ENCODE measurements at regions not wholly inside any gene's neighbourhood (a gene's known extent, or its start where the extent isn't known, plus 50 kb on each side); places are given as distances from the start of the nearest gene placed in this dataset.
"Not testable (repeated sequence)": the region's sequence is repeated elsewhere in the genome, so short reads cannot be mapped to it uniquely, and the experiment has no call there.

DNA sequence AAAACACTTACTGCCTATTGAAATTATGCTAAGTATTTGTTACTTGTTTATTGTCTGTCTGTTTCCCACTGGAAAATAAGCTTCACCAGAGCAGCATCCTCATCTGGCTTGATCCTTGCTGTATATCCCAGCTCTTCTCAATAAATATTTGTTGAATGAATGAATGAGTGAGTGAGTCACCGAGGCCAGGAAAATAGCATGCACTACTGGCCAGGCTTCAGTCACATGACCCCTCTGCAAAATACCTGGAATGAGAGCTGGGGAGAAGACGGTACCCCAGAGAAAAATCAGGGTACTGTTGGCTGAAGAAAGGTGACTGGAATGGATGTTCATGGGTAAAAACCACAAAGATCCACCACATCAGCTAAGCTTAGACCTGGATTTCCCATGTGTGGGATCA is 331.9 kb downstream of the SHQ1 start:
- no peak overlapping the region for H3K4me3 ChIP-seq (ENCODE audit: low read depth, low read length)
- DNase-seq (ENCODE audit: low read depth), result no peak
- TF ChIP-seq POLR2A (IDR thresholded peaks at IDR 0.05; ENCODE audit: extremely low read depth, insufficient read length), result no peak
- no peak for TF ChIP-seq MYC (IDR thresholded peaks at IDR 0.05; ENCODE audit: low read depth, low read length)
- TF ChIP-seq, protein P1, sequence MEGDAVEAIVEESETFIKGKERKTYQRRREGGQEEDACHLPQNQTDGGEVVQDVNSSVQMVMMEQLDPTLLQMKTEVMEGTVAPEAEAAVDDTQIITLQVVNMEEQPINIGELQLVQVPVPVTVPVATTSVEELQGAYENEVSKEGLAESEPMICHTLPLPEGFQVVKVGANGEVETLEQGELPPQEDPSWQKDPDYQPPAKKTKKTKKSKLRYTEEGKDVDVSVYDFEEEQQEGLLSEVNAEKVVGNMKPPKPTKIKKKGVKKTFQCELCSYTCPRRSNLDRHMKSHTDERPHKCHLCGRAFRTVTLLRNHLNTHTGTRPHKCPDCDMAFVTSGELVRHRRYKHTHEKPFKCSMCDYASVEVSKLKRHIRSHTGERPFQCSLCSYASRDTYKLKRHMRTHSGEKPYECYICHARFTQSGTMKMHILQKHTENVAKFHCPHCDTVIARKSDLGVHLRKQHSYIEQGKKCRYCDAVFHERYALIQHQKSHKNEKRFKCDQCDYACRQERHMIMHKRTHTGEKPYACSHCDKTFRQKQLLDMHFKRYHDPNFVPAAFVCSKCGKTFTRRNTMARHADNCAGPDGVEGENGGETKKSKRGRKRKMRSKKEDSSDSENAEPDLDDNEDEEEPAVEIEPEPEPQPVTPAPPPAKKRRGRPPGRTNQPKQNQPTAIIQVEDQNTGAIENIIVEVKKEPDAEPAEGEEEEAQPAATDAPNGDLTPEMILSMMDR (IDR thresholded peaks at IDR 0.05; ENCODE audit: low read depth, low read length), result no peak
- TF ChIP-seq, protein P2, sequence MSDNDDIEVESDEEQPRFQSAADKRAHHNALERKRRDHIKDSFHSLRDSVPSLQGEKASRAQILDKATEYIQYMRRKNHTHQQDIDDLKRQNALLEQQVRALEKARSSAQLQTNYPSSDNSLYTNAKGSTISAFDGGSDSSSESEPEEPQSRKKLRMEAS (IDR thresholded peaks at IDR 0.05; ENCODE audit: low read depth, low read length), result no peak

DNA sequence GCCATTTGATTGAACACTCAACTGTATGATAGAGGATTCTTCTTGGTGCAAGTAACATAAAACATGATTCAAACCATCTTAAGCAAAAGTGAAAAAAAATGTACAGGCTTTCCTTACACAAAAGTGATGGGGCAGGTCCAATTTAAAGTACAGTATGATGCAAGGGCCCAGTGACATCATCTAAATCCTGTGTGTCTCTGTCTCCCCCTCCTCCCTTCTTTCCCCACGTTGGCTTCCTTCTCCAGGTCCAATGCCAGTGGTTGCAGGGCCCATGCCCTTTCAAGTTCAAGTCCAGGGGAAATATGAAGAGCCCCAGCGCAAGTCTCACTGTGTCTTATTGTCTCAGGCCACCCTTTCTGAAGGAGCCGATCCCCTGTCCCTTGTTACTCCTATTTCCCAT is 332.3 kb downstream of the SHQ1 start:
- H3K4me3 ChIP-seq (ENCODE audit: low read depth, low read length), result no peak overlapping the region
- no peak for DNase-seq (ENCODE audit: low read depth)
- no peak for TF ChIP-seq MYC (IDR thresholded peaks at IDR 0.05; ENCODE audit: low read depth, low read length)
- TF ChIP-seq, protein P1 (IDR thresholded peaks at IDR 0.05; ENCODE audit: low read depth, low read length), result no peak
- no peak for TF ChIP-seq POLR2A (IDR thresholded peaks at IDR 0.05; ENCODE audit: extremely low read depth, insufficient read length)
- TF ChIP-seq, protein P2 (IDR thresholded peaks at IDR 0.05; ENCODE audit: low read depth, low read length), result no peak

DNA sequence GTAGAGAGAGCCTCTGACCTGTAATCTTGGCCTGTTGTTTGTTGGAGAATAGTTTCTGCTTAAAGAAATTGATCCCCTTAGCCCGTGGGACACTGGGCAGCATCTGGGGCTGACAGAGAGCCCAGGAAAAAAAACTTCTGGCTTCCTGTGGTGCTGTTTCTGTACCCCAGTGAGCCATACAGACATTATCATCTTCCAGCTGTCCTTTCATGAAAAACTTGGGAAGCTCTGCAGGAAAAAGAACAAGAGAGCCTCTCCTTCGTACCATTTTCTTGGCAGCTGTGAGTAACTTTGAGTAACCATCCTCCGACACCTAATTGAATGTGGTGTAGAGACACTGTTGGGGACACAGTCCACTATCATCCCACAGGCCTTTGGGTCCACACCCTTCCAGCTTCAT is 333.0 kb downstream of the SHQ1 start:
- DNase-seq (ENCODE audit: low read depth), result no peak
- H3K4me3 ChIP-seq (ENCODE audit: low read depth, low read length), result no peak overlapping the region
- no peak for TF ChIP-seq POLR2A (IDR thresholded peaks at IDR 0.05; ENCODE audit: extremely low read depth, insufficient read length)
- TF ChIP-seq MYC (IDR thresholded peaks at IDR 0.05; ENCODE audit: low read depth, low read length), result no peak
- TF ChIP-seq, protein P1 (IDR thresholded peaks at IDR 0.05; ENCODE audit: low read depth, low read length), result no peak
- TF ChIP-seq, protein P2 (IDR thresholded peaks at IDR 0.05; ENCODE audit: low read depth, low read length), result no peak

DNA sequence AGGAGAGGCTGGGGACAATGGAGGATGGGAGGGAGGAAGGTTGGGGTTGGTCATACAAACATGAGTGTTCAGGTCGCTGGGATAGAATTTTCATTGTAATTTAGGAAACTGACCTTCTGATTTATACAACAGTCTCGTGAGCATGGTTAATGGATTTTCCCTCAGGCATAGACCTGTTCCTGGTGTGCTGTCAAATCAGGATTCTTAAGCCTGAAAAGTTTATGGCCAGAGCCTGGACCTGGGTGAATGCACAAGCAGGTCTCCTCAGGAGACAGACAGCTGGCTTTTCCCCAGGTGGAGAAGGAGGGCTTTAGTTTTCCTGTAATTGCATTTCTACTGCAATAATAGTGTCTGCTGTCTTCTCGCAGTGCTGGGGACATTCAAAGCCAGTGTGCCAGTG is 338.0 kb downstream of the SHQ1 start:
- no peak for TF ChIP-seq MYC (IDR thresholded peaks at IDR 0.05; ENCODE audit: low read depth, low read length)
- TF ChIP-seq, protein P1 (IDR thresholded peaks at IDR 0.05; ENCODE audit: low read depth, low read length), result no peak
- TF ChIP-seq POLR2A (IDR thresholded peaks at IDR 0.05; ENCODE audit: extremely low read depth, insufficient read length), result no peak
- TF ChIP-seq, protein P2 (IDR thresholded peaks at IDR 0.05; ENCODE audit: low read depth, low read length), result no peak
- no peak for DNase-seq (ENCODE audit: low read depth)
- H3K4me3 ChIP-seq (ENCODE audit: low read depth, low read length), result no peak overlapping the region

DNA sequence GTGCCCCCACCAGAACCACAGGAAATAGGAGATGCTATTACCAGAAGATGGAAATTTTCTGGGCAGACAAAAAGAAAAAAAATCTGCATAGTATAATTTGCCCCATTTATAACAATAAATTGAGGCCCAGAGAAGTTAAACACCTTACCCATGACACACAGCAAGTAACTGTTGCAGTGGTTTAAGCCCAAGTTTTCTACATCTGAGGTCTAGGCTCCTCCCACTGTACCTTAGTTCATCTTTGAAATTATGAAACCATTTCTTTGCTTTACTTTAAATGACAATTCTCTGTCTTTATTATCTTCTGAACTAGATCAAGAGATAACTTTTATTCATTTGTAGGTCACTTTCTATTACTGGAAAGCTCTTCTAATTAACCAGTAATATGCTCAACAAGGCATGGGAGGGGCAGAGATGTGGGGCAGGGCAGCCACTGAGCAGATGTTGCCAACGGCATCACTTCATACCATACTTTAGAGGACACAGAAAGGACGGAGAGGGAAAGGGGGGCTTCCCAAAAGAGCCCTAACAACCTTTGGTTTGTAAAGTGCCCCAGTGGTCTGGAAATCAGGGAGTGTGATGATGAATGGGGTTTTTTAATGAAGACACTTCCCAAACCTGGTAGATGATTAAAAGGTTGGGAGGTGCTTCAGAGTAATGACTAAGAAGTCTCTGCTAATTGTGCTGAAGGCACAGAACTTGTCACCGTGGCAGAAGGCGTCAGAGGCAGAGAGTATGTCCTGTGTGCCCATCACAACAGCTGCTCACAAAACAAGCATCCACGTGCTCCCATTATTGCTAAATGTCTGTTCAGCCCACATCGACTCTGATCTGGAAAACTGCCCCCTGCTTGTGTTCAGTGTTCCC is 342.5 kb downstream of the SHQ1 start:
- no peak for DNase-seq (ENCODE audit: low read depth)
- no peak overlapping the region for H3K4me3 ChIP-seq (ENCODE audit: low read depth, low read length)
- TF ChIP-seq, protein P2 (IDR thresholded peaks at IDR 0.05; ENCODE audit: low read depth, low read length), result no peak
- TF ChIP-seq POLR2A (IDR thresholded peaks at IDR 0.05; ENCODE audit: extremely low read depth, insufficient read length) (no peak), MYC (IDR thresholded peaks at IDR 0.05; ENCODE audit: low read depth, low read length) (no peak)
- TF ChIP-seq, protein P1 (IDR thresholded peaks at IDR 0.05; ENCODE audit: low read depth, low read length), result no peak

DNA sequence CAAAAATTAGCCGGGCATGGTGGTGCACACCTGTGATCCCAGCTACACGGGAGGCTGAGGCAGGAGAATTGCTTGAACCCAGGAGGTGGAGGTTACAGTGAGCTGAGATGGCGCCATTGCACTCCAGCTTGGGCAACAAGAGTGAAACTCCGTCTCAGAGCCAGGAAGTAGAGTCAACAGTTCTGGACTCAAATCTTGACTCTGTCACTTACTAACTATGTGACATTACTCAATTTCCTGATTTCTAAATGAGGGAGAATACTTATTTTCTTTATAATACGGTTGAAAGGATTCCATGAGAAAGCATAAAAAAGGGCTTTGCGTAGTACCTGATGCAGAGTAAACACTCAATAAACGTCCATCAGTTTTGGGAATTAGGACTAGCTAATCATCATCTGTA is 350.7 kb downstream of the SHQ1 start:
- DNase-seq (ENCODE audit: low read depth); H3K4me3 ChIP-seq (ENCODE audit: low read depth, low read length): not testable (repeated sequence)
